WI38 (cell line): ENCODE measurements at regions not wholly inside any gene's neighbourhood (a gene's known extent, or its start where the extent isn't known, plus 50 kb on each side); places are given as distances from the start of the nearest gene placed in this dataset.

ENCODE experiments used
- H3K4me3 ChIP-seq: 2 replicates; pipeline ENCODE4 v1.5.1; 2011; ENCODE audit warnings: low read depth, mild to moderate bottlenecking, control low read depth, low read length
- CTCF ChIP-seq: IDR thresholded peaks from 2 replicates; pipeline ENCODE4 v1.5.1; 2012; ENCODE audit warnings: low read depth, mild to moderate bottlenecking, control low read depth, low read length

DNA sequence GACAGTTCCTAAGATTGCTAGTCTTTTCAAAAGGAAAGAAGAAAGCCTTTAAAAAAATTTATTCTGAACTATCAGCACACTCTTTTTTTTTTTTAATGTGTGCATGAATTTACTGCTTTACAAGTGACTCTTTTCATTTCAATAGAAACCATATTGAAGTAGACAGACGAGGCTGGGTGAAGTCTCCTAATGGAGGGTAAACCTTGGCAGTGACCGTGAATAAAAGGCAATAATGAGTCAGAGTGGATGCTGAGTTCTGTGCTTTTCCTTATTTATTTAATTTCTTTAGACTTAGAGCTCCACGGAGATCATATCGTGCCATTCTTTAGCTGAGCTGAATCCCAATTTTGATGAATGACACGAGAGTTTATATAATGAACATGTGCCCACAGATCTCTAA is 196.9 kb downstream of the PRL start:
- TF ChIP-seq CTCF, result no peak
- H3K4me3 ChIP-seq, result no peak overlapping the region

- no peak for TF ChIP-seq CTCF
- H3K4me3 ChIP-seq, result no peak overlapping the region
Measured at GRCh38 chr6:22101163-22101562, 195.7 kb downstream of the PRL start.

DNA sequence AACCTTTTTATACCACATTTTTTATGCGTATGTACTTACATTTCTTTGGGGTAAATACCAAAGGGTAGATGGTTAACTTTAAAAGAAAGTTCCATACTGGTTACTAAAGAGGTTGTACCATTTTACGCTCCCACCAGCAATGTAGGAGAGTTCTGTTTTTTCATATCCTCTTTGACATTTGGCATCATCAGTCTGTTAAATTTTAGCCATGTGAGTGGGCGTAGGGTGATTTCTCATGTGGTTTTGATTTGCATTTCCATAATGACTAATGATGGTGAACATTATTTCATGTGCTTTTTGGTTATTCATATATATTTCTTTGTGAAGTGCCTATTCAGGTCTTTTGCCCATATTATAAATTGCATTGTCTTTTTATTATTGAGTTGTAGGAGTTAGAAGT is 194.2 kb downstream of the PRL start:
- TF ChIP-seq CTCF, result no peak
- H3K4me3 ChIP-seq, result no peak overlapping the region

DNA sequence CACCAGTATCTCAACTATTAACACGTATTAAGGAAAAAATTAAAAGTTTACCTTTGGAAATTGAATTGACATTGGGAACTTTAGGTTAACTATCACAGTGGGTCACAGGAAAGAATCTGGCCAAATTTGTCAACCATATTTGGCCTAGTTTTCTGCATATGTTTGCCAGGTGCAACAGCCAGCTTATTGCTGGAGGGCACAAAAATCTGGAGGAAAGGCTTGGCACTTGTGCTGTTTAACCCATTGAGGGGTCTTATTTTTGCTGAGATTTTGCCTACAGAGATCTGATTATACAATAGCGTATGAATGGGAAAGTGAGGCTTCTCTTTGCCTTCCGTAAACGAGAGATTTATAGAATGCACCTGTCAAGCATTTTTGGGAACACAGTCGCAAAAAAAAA is 190.4 kb downstream of the PRL start:
- no peak overlapping the region for H3K4me3 ChIP-seq
- no peak for TF ChIP-seq CTCF

DNA sequence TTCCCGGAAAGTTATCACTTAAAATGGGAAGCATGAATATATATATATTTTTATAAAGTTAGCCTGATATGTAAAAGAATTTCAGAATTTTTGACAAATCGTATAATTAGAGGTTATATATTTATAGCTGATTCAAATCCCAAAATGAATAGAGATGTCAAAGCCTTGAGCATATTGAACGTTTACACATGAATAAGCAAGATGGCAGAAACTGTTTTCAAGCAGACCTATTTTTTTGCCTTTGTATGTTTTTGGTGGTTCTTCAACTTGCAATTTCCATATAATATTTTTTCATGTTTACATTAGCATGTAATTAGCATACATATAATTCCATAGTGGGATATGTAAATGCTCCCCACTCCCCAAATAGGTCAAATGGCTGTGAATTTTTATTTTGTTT is 189.9 kb downstream of the PRL start:
- no peak for TF ChIP-seq CTCF
- no peak overlapping the region for H3K4me3 ChIP-seq

DNA sequence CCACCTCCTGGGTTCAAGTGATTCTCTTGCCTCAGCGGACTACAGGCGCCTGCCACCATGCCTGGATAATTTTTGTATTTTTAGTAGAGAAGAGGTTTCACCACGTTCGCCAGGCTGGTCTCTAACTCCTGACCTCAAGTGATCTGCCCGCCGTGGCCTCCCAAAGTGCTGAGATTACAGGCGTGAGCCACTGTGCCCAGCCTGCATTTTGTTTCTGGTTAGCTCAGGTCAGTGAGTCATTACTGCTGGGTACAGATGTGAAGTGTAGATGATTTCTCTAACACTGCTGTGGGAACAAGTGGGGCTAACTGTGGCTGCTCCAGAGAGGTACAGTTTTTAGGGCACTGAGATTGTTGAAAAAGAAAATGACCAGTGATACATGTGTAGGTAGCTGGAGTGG is 188.6 kb downstream of the PRL start:
- TF ChIP-seq CTCF, result no peak
- H3K4me3 ChIP-seq, result no peak overlapping the region

GRCh38 chr6:22110061-22110460 is 186.8 kb downstream of the PRL start:
- TF ChIP-seq CTCF, result no peak
- no peak overlapping the region for H3K4me3 ChIP-seq
